D721Med (cell line): ENCODE measurements at regions not wholly inside any gene's neighbourhood (a gene's known extent, or its start where the extent isn't known, plus 50 kb on each side); places are given as distances from the start of the nearest gene placed in this dataset.

Experiments
- DNase-seq: peaks from one replicate; pipeline ENCODE4 v3.0.0; 2011; ENCODE audit warnings: low spot score; ENCODE audit not compliant: insufficient read length
- FAIRE-seq: peaks from 2 replicates; lab custom pipeline; 2011; peaks lifted over from hg19 to GRCh38; lab: Jason Lieb, UNC
- CTCF ChIP-seq: IDR thresholded peaks from 2 replicates; pipeline ENCODE4 v1.5.1; 2012; ENCODE audit warnings: mild to moderate bottlenecking, control low read depth; ENCODE audit not compliant: insufficient read depth; ENCODE audit errors: missing control alignments

- TF ChIP-seq CTCF, result no peak
- DNase-seq (no peak), FAIRE-seq (no peak)
These were observed 93.2 kb downstream of the MRPL36 start for GRCh38 chr5:1706428-1706827.

DNA sequence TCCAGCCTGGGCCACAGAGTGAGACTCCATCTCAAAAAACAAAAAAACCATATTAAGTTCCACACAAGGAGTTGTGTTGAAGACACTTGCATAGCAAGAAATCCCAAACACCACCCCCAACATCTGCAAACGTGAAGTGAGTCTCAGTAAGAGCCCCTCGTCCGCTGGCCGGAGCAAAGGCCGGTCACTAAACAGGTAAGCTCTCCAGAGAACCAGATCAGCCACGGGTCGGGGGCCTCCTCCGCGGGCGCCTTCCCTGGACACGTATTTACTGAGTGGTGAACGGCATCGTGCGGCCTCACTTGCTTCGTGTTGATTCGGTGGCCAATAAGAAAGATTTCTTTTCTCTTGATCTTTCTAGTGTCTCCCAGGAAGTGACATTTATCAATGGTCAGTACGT is 93.6 kb downstream of the MRPL36 start:
- DNase-seq (no peak), FAIRE-seq (no peak)
- no peak for TF ChIP-seq CTCF

GRCh38 chr5:1704676-1705075 is 95.0 kb downstream of the MRPL36 start:
- no peak for FAIRE-seq
- no peak for TF ChIP-seq CTCF
- DNase-seq, result no peak

GRCh38 chr5:1704266-1704665 is 95.4 kb downstream of the MRPL36 start:
- DNase-seq (no peak), FAIRE-seq (no peak)
- TF ChIP-seq CTCF, result no peak

- no peak for FAIRE-seq
- TF ChIP-seq CTCF, result no peak
- DNase-seq, result no peak
These were observed 96.1 kb downstream of the MRPL36 start for GRCh38 chr5:1703352-1704050.

- DNase-seq (no peak), FAIRE-seq (no peak)
- no peak for TF ChIP-seq CTCF
These were observed 97.3 kb downstream of the MRPL36 start for GRCh38 chr5:1702318-1702717.

- no peak for TF ChIP-seq CTCF
- no peak for FAIRE-seq
These were observed 97.8 kb downstream of the MRPL36 start for GRCh38 chr5:1701884-1702283.

More at GRCh38 chr5:1701884-1702283, 97.8 kb downstream of the MRPL36 start:
- DNase-seq, result no peak
